ENCODE measurements at regions not wholly inside any gene's neighbourhood (a gene's known extent, or its start where the extent isn't known, plus 50 kb on each side); places are given as distances from the start of the nearest gene placed in this dataset.

- no peak for TF ChIP-seq CTCF (tag by site-specific recombination; IDR thresholded peaks at IDR 0.05)
- no peak for TF ChIP-seq ZEB2 (tag by site-specific recombination; IDR thresholded peaks at IDR 0.05)
- no peak for TF ChIP-seq ZNF449 (tag by site-specific recombination; IDR thresholded peaks at IDR 0.05)
- no peak for TF ChIP-seq MYNN (tag by site-specific recombination; IDR thresholded peaks at IDR 0.05; ENCODE audit: borderline replicate concordance)
- TF ChIP-seq REST (tag by site-specific recombination; IDR thresholded peaks at IDR 0.05) = no peak
- no peak for TF ChIP-seq MZF1 (tag by site-specific recombination; IDR thresholded peaks at IDR 0.05; ENCODE audit: borderline replicate concordance)
- no peak for TF ChIP-seq RBAK (tag by site-specific recombination; IDR thresholded peaks at IDR 0.05)
- TF ChIP-seq PBX3 (CRISPR knock-in tag; IDR thresholded peaks at IDR 0.05) = no peak
- no peak for TF ChIP-seq ZBTB20 (tag by site-specific recombination; IDR thresholded peaks at IDR 0.05)
These were observed 84.6 kb upstream of the TCF21 start for GRCh38 chr6:133804265-133804664.

Data from HEK293 (cell line).